Colonic mucosa (tissue), 4 donors: ENCODE measurements at regions not wholly inside any gene's neighbourhood (a gene's known extent, or its start where the extent isn't known, plus 50 kb on each side); places are given as distances from the start of the nearest gene placed in this dataset.

ENCODE experiments used
- DNase-seq: peaks from one replicate; pipeline ENCODE4 v3.0.0-alpha.2; 2020
- H3K27ac ChIP-seq: fragments of 200-600 bp; one replicate; pipeline ENCODE4 v1.8.0; 2021
- H3K27me3 ChIP-seq: fragments of 200-600 bp; one replicate; pipeline ENCODE4 v1.8.0; 2021
- H3K36me3 ChIP-seq: fragments of 200-600 bp; one replicate; pipeline ENCODE4 v1.8.0; 2021
- H3K4me1 ChIP-seq: fragments of 200-600 bp; one replicate; pipeline ENCODE4 v1.8.0; 2021; ENCODE audit warnings: mild to moderate bottlenecking
- H3K4me3 ChIP-seq: fragments of 200-600 bp; one replicate; pipeline ENCODE4 v1.8.0; 2021
- H3K9ac ChIP-seq, 2 donors: one replicate each; pipeline ENCODE4 v1.7.0; 2013; ENCODE audit warnings: control low read depth in 2 of 2, low read depth in 2 of 2, low read length in 2 of 2
- H3K9me3 ChIP-seq: fragments of 200-600 bp; one replicate; pipeline ENCODE4 v1.8.0; 2021
- CTCF ChIP-seq: fragments of 200-600 bp; IDR thresholded peaks from one replicate; pipeline ENCODE4 v1.8.0; 2022; ENCODE audit warnings: antibody characterized with exemption, mild to moderate bottlenecking
- intact Hi-C: fragments of 100-400 bp; cut with DNase I; formaldehyde crosslinking; loops from one replicate; pipeline ENCODE4 v1.14.1; 2022
- donor health status: healthy.
- donor health status: DM: no; HTN: no; CAD: no.
- donor health status: DM: no; HTN: no; CAD: no.

- no peaks in the 10 kb centered on the region for H3K27me3 ChIP-seq
- intact Hi-C loops, result no loop called here
- H3K4me3 ChIP-seq, result no peak overlapping the region
- no peaks in the 10 kb centered on the region for H3K36me3 ChIP-seq
- no peak overlapping the region for H3K27ac ChIP-seq
- H3K9ac ChIP-seq, result no peak overlapping the region
- DNase-seq, result no peak
- H3K4me1 ChIP-seq, result no peaks in the 10 kb centered on the region
- no peaks in the 10 kb centered on the region for H3K9me3 ChIP-seq
- no peak for TF ChIP-seq CTCF
Observed at GRCh38 chr20:10824750-10825500, 151.1 kb upstream of the JAG1 start.

GRCh38 chr20:10826111-10826510, 152.3 kb upstream of the JAG1 start:
- intact Hi-C loops, result no loop called here
- no peak for DNase-seq
- no peak for TF ChIP-seq CTCF

GRCh38 chr20:10828180-10828579, 154.4 kb upstream of the JAG1 start:
- no peaks in the 10 kb centered on the region for H3K4me1 ChIP-seq
- no peak overlapping the region for H3K27ac ChIP-seq
- H3K4me3 ChIP-seq, result no peak overlapping the region
- H3K36me3 ChIP-seq, result no peaks in the 10 kb centered on the region
- no peak for TF ChIP-seq CTCF
- H3K9ac ChIP-seq, result no peak overlapping the region
- H3K9me3 ChIP-seq, result no peaks in the 10 kb centered on the region
- no peak for DNase-seq
- intact Hi-C loops, result no loop called here
- H3K27me3 ChIP-seq, result no peaks in the 10 kb centered on the region

More at GRCh38 chr20:10826111-10826510, 152.3 kb upstream of the JAG1 start:
- Histone ChIP-seq H3K4me3 (no peak overlapping the region), H3K9me3 (no peaks in the 10 kb centered on the region), H3K27ac (no peak overlapping the region), H3K4me1 (no peaks in the 10 kb centered on the region), H3K9ac (no peak overlapping the region), H3K36me3 (no peaks in the 10 kb centered on the region), H3K27me3 (no peaks in the 10 kb centered on the region)

GRCh38 chr20:10832141-10832540, 158.3 kb upstream of the JAG1 start:
- Histone ChIP-seq H3K27me3 (no peaks in the 10 kb centered on the region), H3K9me3 (no peaks in the 10 kb centered on the region), H3K4me1 (no peaks in the 10 kb centered on the region), H3K9ac (no peak overlapping the region), H3K4me3 (no peak overlapping the region), H3K36me3 (no peaks in the 10 kb centered on the region), H3K27ac (no peak overlapping the region)
- TF ChIP-seq CTCF, result no peak
- intact Hi-C loops, result no loop called here
- DNase-seq, result no peak

GRCh38 chr20:10837901-10838300, 164.1 kb upstream of the JAG1 start:
- H3K9ac ChIP-seq, result no peak overlapping the region
- no peak overlapping the region for H3K27ac ChIP-seq
- H3K27me3 ChIP-seq, result no peaks in the 10 kb centered on the region
- no peak for DNase-seq
- no peak for TF ChIP-seq CTCF
- no peaks in the 10 kb centered on the region for H3K4me1 ChIP-seq
- no peaks in the 10 kb centered on the region for H3K36me3 ChIP-seq
- H3K9me3 ChIP-seq, result no peaks in the 10 kb centered on the region
- no peak overlapping the region for H3K4me3 ChIP-seq
- intact Hi-C loops, result no loop called here
